Spleen (tissue), 11 donors: ENCODE measurements at regions not wholly inside any gene's neighbourhood (a gene's known extent, or its start where the extent isn't known, plus 50 kb on each side); places are given as distances from the start of the nearest gene placed in this dataset.
"Not testable (repeated sequence)": the region's sequence is repeated elsewhere in the genome, so short reads cannot be mapped to it uniquely, and the experiment has no call there.

Experiments used
- DNase-seq: peaks from one replicate; pipeline ENCODE4 v3.0.0-alpha.2; 2020
- H3K27ac ChIP-seq, 8 donors: fragments of 200-600 bp; sonication (generic) in 7 of 8; 1 replicate in 4 of 8; 2 replicates in 4 of 8; pipeline versions ENCODE4 v1.5.0 to v1.8.0; 2016 to 2021; ENCODE audit warnings: inconsistent platforms in 4 of 8, mild to moderate bottlenecking in 4 of 8, moderate library complexity in 1 of 8
- H3K27me3 ChIP-seq, 7 donors: fragments of 200-600 bp; sonication (generic) in 6 of 7; replicated peaks in 1 of 7; 1 replicate in 4 of 7; 2 replicates in 3 of 7; pipeline versions ENCODE4 v1.5.0 to v1.8.0; 2016 to 2021; ENCODE audit warnings: inconsistent platforms in 3 of 7, mild to moderate bottlenecking in 1 of 7
- H3K36me3 ChIP-seq, 6 donors: fragments of 200-600 bp; sonication (generic) in 5 of 6; 1 replicate in 4 of 6; 2 replicates in 2 of 6; pipeline versions ENCODE4 v1.5.0 to v1.8.0; 2016 to 2021; ENCODE audit warnings: inconsistent platforms in 2 of 6
- H3K4me1 ChIP-seq, 6 donors: fragments of 200-600 bp; sonication (generic) in 5 of 6; 1 replicate in 3 of 6; 2 replicates in 3 of 6; pipeline versions ENCODE4 v1.5.0 to v1.8.0; 2016 to 2021; ENCODE audit warnings: inconsistent platforms in 3 of 6
- H3K4me3 ChIP-seq, 8 donors: fragments of 200-600 bp; sonication (generic) in 7 of 8; 1 replicate in 4 of 8; 2 replicates in 4 of 8; pipeline versions ENCODE4 v1.5.0 to v1.8.0; 2016 to 2021; ENCODE audit warnings: inconsistent platforms in 4 of 8, mild to moderate bottlenecking in 4 of 8, moderate library complexity in 2 of 8
- H3K9me3 ChIP-seq, 8 donors: fragments of 200-600 bp; sonication (generic) in 7 of 8; 1 replicate in 4 of 8; 2 replicates in 4 of 8; pipeline versions ENCODE4 v1.5.0 to v1.8.0; 2016 to 2021; ENCODE audit warnings: inconsistent platforms in 4 of 8
- CTCF ChIP-seq, 11 experiments: fragments of 200-600 bp in 7 of 11; fragments of 450-650 bp in 4 of 11; sonication (generic) in 4 of 11; IDR thresholded peaks in 8 of 11; conservative IDR thresholded peaks in 3 of 11; 1 replicate in 7 of 11; 2 replicates in 4 of 11; pipeline versions ENCODE4 v1.4.0 to v1.8.0; 2016 to 2021; ENCODE audit warnings: antibody characterized with exemption in 11 of 11, inconsistent platforms in 4 of 11, mild to moderate bottlenecking in 1 of 11
- POLR2A ChIP-seq, 3 donors: fragments of 450-650 bp; IDR thresholded peaks; one replicate each; pipeline ENCODE4 v1.5.1; 2017; ENCODE audit warnings: antibody characterized with exemption in 3 of 3, mild to moderate bottlenecking in 1 of 3
- POLR2AphosphoS5 ChIP-seq, 3 donors: sonication (generic); formaldehyde crosslinking; IDR thresholded peaks; one replicate each; pipeline ENCODE4 v1.5.1; 2017; ENCODE audit warnings: antibody characterized with exemption in 3 of 3
- WGBS, 5 donors: extraction: QIAGEN DNeasy Blood & Tissue Kit in 3 of 5; methylation state at CpG; one replicate each; pipeline versions ENCODE4 v1.1.5 to v1.1.7; 2013 to 2018; 5-methylcytosine and 5-hydroxymethylcytosine counted together
- intact Hi-C: fragments of 100-400 bp; cut with DNase I; formaldehyde crosslinking; loops from one replicate; pipeline ENCODE4 v1.15.0; 2023; ENCODE audit warnings: low total_unique reads
- donor health status: healthy with polysubstance abuse.
- donor health status: DM: no; HTN: no; CAD: no; lungs with moderate emphysema.
- donor health status: DM: no; HTN: no; CAD: no.
- donor health status: Bipolar disorder and iron deficiency.
- donor health status: healthy.
- donor health status: DM: no; HTN: no; CAD: no.
- donor health status: DM: yes; HTN: yes; CAD: no.

- 85 to 89% (median 87%) methylated on average over 9 of the region's 9 CpGs for WGBS, 5 donors
- DNase-seq: no peak
- H3K27ac ChIP-seq: no peak overlapping the region
- no peak for TF ChIP-seq POLR2A (IDR thresholded peaks at IDR 0.05)
- TF ChIP-seq POLR2AphosphoS5 (IDR thresholded peaks at IDR 0.05): no peak
- no peak for TF ChIP-seq CTCF (IDR thresholded peaks at IDR 0.05 in 8 of 11, conservative IDR thresholded peaks at IDR 0.05 in 3 of 11)
- no peak overlapping the region for H3K4me3 ChIP-seq
- intact Hi-C loops: no loop called here
- H3K27me3 ChIP-seq: peaks cover 0 to 12% (median 0%) of the 10 kb centered on the region in 7 donors
- no peaks in the 10 kb centered on the region for H3K36me3 ChIP-seq
- no peaks in the 10 kb centered on the region for H3K4me1 ChIP-seq
- H3K9me3 ChIP-seq: peaks cover 0 to 7% (median 0%) of the 10 kb centered on the region in 8 donors
Measured at GRCh38 chr6:151180330-151181048, 59.3 kb upstream of the AKAP12 start.

GRCh38 chr6:151181706-151182363, 57.9 kb upstream of the AKAP12 start:
- no peaks in the 10 kb centered on the region for H3K4me1 ChIP-seq

GRCh38 chr6:151182958-151183357, 56.8 kb upstream of the AKAP12 start:
- DNase-seq, H3K9me3 ChIP-seq, H3K27ac ChIP-seq, intact Hi-C loops, H3K4me3 ChIP-seq, H3K4me1 ChIP-seq, H3K36me3 ChIP-seq, H3K27me3 ChIP-seq: not testable (repeated sequence)
- 89 to 94% (median 92%) methylated on average over 6 of the region's 6 CpGs for WGBS, 5 donors

More at GRCh38 chr6:151181706-151182363, 57.9 kb upstream of the AKAP12 start:
- 69 to 86% (median 74%) methylated on average over 2 of the region's 2 CpGs for WGBS, 5 donors
- Histone ChIP-seq H3K27ac (no peak overlapping the region), H3K36me3 (no peaks in the 10 kb centered on the region), H3K4me3 (no peak overlapping the region), H3K27me3 (peaks cover 0 to 9% (median 0%) of the 10 kb centered on the region in 7 donors), H3K9me3 (peaks cover 0 to 7% (median 0%) of the 10 kb centered on the region in 8 donors)
- no peak for DNase-seq
- no peak for TF ChIP-seq POLR2AphosphoS5 (IDR thresholded peaks at IDR 0.05)
- TF ChIP-seq CTCF (IDR thresholded peaks at IDR 0.05 in 8 of 11, conservative IDR thresholded peaks at IDR 0.05 in 3 of 11): no peak
- TF ChIP-seq POLR2A (IDR thresholded peaks at IDR 0.05): no peak
- intact Hi-C loops: no loop called here

- WGBS, 5 donors: 70 to 88% (median 80%) methylated on average over 3 of the region's 3 CpGs
- Histone ChIP-seq H3K4me3 (no peak overlapping the region), H3K4me1 (no peaks in the 10 kb centered on the region), H3K27me3 (peaks cover 0 to under 1% (median 0%) of the 10 kb centered on the region in 7 donors), H3K36me3 (no peaks in the 10 kb centered on the region), H3K9me3 (peaks cover 0 to 7% (median 0%) of the 10 kb centered on the region in 8 donors), H3K27ac (no peak overlapping the region)
- no peak for TF ChIP-seq CTCF (IDR thresholded peaks at IDR 0.05 in 8 of 11, conservative IDR thresholded peaks at IDR 0.05 in 3 of 11)
- no peak for TF ChIP-seq POLR2AphosphoS5 (IDR thresholded peaks at IDR 0.05)
- no peak for TF ChIP-seq POLR2A (IDR thresholded peaks at IDR 0.05)
- no peak for DNase-seq
- intact Hi-C loops: no loop called here
Measured at GRCh38 chr6:151185148-151185547, 54.6 kb upstream of the AKAP12 start.
